NCI-H2196 treated with DMSO at 0.1 percent for 48 hours (cell line): ENCODE measurements at regions not wholly inside any gene's neighbourhood (a gene's known extent, or its start where the extent isn't known, plus 50 kb on each side); places are given as distances from the start of the nearest gene placed in this dataset.
"Not testable (repeated sequence)": the region's sequence is repeated elsewhere in the genome, so short reads cannot be mapped to it uniquely, and the experiment has no call there.

Source experiments
- DNase-seq: peaks from one replicate; lab custom pipeline; 2025; ENCODE audit not compliant: unreplicated experiment; lab: John Stamatoyannopoulos, UW

DNA sequence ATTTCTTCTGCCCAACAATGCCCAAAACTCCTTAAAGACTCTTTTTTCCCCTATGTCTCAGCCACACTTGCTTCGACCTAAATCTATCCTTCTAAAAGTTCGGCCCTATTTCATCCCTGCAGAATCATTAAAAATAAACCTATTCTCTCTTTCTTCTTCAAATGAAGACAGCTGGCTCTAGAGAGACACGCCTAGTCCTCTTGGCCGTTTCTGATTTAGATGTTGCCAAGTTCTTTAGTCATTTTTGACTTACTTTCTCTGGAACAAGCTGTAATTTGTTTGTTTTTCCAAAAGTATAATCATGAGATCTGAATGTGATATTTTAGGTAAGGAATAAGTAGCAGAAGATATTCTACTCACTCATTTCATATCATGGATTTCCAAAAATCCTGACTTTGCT, 211.6 kb downstream of the CENPC start:
- no peak for DNase-seq

DNA sequence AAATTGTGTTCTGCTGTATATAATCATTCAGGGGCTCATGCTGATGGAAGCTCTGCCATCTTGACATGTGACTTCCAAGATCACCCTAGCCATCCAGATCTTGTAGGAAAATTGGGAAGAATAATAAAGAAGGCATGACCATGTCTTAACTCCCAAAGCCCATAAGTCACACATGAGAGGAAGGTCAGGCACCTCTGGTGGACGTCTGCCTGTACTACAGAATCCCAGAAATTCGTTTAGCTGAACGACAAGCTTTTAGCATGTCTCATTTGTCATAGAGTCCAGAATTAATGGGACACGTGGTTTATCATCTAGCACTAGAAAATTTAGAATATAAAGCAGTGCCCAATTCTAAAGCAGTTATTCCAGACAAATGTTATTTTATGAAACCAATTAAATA, 212.7 kb downstream of the CENPC start:
- DNase-seq = no peak

DNA sequence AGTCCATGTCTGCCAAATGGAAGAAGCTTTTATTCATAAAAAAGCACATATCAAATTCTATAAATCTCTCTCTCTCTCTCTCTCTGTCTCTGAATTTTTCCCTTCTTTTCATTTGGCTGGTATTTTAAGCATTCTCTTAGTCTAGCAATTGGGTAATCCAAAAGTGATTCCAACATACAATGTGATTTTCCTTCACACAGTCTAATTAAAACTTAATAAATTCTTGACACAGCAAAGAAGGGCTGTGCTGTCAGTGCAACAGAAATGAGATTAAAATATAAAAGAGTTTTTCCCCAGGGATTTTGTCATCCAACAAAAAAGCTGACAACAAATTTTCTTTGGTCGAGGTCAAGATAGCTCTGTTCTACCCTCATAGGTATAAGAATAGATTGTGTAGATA, 216.9 kb downstream of the CENPC start:
- DNase-seq = no peak

DNA sequence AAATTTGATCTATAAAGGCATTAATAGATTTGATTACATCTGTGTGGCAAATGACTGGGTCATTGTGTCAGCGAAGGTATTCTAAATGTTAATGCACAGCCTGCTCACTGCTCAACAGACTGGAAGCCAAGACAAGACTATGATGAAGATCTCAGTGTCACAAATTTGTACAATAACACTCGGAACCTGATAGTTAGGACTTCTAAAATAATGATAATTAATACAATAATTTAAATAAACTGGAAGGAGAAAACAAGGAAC, 217.4 kb downstream of the CENPC start:
- no peak for DNase-seq

DNA sequence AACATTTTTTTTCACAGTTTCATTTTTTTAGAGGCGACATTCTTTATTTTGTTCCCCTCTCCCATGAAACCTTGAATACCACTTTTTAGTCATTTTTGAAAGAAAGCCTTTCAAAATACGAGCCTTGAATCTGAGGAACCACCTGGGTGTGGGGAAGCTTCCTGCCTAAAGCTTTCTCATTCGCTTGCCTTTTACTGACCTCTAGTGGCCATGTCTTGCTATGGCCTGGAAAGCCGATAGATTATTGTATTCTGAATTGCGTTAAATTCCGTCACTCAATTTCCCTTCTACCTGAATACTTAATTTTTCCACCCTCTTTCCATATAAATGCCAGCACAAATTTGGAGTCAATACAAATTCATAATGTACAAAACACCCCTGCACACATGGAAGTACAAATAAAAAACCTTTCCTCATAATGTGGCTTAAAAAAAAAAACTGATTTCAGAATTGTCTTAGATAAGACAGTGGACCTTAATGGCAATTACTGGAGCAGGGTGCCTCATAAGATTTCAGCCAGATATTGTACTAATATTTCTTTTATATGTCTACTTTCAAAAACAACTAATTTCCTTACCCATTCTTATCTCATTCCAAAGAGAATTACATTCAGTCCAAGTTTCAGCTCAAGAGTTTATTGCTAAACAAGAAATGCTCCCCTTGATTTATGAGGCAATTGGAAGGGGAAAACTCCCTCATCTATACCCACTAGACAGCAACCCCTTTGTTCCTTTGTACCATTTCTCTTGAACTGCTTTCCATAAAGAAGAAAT, 217.9 kb downstream of the CENPC start:
- DNase-seq = peak; percentile 0

DNA sequence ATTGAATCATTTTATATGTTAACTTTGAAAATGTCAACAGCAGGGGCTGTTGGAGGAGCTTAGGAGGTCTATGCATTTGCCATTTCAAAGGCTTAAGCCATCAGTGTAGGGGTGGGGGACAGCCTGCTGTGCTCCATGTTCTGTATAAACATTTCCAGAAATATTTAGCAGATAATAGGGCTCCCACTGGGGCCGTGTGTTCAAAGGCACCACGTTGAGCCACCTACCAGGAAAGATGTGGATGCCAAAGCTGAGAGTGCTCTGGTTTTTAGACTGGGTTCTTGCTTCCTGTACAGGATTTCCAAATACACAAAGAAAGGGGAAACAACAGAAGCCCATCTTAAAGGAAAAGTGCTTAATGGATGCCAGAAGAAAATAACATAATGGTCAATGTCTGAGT, 219.5 kb downstream of the CENPC start:
- no peak for DNase-seq

DNA sequence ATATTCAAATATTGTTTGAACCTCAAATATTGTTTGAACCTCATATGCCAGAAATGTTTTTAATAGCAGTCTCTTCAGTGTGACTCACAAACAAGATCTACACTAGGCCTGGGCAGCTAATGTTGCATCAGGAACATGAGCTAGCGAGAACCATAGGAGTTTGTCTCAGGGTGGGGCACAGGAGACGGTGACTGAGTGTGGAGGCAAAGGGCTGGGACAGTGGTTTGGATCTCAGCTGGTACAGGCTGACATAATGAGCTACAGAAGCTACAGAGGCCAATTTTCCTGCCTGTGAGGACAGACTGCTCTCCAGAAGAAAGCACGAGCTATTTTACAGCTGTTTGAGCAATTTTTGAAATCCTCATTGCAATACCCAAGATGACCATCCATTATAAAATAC, 224.7 kb downstream of the CENPC start:
- no peak for DNase-seq

DNA sequence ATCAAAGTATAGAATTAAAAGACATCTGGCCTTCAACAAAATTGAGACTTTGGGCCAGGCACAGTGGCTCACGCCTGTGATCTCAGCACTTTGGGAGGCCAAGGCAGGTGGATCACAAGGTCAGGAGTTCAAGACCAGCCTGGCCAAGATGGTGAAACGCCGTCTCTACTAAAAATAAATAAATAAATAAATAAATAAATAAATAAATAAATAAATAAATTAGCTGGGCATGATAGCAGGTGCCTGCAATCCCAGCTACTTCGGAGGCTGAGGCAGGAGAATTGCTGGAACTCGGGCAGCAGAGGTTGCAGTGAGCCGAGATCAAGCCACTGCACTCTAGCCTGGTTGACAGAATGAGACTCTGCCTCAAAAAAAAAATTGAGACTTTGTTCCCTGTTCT, 225.7 kb downstream of the CENPC start:
- DNase-seq = not testable (repeated sequence)

DNA sequence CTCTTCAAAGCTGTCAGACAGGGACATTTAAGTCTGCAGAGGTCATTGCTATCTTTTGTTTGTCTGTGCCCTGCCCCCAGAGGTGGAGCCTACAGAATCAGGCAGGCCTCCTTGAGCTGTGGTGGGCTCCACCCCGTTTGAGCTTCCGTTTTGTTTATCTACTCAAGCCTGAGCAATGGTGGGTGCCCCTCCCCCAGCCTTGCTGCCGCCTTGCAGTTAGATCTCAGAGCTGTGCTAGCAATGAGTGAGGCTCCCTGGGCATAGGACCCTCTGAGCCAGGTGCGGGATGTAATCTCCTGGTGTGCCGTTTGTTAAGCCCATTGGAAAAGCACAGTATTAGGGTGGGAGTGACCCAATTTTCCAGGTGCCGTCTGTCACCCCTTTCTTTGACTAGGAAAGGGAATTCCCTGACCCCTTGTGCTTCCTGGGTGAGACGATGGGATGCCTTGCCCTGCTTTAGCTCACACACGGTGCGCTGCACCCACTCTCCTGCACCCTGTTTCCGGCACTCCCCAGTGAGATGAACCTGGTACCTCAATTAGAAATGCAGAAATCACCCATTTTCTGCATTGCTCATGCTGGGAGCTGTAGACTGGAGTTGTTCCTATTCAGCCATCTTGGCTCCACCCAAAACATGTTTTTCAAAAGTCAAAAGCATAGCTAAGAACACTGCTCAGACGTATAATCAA, 244.7 kb downstream of the CENPC start:
- not testable (repeated sequence) for DNase-seq

DNA sequence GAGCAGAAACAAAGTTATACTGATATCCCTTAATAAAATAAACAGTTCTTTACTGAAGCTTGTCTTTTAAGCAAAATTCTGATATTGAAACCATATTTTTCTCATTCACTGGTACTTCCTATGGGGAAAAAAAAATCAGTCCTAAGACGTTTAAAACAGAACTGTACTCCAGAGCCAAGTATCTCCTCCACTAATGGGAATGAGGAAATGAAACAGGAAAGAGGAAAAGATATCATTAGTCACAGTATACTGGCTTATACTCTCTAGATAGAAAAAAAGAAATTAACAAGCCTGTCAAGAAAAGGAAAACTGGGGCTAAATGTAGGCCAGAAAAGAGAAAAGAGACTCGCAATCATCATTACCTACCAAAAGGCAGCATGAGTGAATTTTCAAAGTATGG, 252.7 kb downstream of the CENPC start:
- no peak for DNase-seq

DNA sequence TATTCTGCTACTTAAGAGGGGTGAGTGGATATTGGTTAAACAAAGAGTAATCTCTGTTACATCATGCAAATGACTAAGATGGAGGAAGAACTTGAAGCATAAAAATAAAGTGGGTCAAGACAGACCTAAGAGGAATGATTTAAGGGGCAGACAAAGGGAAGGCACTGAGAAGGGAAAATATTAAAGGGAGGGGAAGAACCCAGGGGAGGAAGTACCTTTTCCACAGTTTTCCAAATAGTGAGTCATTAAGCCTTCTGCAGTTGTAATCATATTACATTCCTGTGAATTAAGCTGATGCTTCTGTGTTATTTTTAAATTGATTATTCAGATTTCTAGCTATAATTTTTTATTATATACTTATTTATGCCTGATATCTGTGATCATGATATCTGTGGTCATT, 253.3 kb downstream of the CENPC start:
- DNase-seq = no peak

DNA sequence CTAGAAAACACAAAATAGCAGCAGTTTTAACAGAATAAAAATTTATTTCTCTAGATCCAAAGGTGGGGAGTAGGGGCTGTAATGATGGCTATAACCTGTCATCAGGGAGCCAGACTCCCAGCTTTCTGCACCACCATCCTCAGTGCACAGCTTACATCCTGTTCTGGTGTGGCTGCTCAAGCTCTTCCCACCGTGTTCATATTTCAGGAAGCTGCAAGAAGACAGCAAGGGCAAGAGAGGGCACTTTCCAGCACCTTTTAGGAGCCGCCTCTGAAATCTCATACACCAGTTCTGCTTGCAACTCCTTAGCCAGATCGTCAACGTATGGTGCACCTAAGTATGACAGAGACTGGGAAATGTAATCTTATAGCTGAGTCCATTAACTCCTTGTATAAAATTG, 253.7 kb downstream of the CENPC start:
- no peak for DNase-seq

DNA sequence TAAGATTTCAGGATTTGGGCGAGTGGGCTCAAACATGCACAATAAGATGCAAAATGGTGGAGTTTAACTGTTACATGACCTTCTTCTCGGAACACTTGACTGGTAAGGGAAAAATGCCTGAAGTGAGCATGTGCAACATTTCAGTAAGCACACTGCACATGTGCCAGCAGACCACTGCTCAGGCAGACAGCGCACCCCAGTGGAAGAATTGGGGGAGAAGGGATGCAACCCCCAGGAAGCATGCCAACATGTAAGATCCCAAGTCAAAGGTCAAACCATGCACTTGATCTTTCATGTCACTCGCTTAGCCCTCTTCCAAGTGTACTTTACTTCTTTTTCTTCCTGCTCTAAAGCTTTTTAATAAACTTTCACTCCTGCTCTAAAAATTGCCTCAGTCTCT, 256.3 kb downstream of the CENPC start:
- no peak for DNase-seq

DNA sequence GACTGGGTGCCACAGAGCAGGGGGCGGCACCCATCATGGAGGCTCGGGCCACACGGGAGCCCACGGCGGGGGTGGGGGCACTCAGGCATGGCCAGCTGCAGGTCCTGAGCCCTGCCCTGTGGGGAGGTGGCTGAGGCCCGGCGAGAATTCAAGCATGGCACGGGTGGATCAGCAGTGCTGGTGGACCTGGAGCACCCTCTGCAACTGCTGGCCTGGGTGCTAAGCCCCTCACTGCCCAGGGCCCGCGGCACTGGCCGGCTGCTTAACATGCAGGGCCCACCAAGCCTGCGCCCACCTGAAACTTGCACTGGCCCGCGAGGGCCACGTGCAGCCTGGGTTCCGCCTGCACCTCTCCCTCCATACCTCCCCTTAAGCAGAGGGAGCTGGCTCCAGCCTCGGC, 258.6 kb downstream of the CENPC start:
- DNase-seq = no peak

DNA sequence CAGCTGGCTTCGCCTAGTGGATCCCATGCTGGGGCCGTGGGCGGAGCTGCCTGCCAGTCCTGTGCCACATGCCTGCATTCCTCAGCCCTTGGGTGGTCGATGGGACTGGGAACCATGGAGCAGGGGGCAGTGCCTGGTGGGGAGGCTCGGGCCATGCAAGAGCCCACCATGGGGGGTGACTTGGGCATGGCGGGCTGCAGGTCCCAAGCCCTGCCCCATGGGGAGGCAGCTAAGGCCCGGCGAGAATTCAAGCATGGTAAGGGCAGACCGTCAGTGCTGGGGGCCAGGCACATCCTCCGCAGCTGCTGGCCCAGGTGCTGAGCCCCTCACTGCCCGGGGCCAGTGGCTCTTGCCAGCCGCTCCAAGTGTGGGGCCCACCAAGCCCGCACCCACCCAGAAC, 262.6 kb downstream of the CENPC start:
- DNase-seq = no peak

DNA sequence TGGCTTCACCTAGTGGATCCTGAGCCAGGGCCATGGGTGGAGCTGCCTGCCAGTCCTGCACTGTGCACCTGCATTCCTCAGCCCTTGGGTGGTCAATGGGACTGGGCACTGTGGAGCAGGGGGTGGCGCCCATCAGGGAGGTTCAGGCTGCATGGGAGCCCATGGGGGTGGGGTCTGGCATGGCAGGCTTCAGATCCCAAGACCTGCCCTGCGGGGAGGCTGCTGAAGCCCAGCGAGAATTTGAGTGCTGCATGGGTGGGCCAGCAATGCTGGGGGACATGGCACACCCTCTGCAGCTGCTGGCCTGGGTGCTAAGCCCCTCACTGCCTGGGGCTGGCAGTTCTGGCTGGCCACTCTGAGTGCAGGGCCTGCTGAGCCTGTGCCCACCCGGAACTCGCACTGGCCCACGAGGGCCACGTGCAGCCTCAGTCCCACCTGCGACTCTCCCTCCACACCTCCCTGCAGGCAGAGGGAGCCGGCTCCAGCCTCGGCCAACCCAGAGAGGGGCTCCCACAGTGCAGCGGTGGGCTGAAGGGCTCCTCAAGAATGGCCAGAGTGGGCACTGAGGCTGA, 270.0 kb downstream of the CENPC start:
- DNase-seq = no peak

DNA sequence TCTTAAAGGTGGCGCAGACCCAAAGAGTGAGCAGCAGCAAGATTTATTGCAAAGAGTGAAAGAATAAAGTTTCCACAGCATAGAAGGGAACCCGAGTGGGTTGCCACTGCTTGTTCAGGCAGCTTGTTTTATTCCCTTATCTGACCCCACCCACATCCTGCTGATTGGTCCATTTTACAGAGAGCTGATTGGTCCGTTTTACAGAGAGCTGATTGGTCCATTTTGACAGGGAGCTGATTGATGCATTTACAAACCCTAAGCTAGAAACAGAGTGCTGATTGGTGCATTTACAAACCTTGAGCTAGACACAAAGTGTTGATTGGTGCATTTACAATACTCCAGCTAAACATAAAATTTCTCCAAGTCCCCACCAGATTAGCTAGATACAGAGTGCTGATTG, 270.6 kb downstream of the CENPC start:
- DNase-seq = not testable (repeated sequence)

DNA sequence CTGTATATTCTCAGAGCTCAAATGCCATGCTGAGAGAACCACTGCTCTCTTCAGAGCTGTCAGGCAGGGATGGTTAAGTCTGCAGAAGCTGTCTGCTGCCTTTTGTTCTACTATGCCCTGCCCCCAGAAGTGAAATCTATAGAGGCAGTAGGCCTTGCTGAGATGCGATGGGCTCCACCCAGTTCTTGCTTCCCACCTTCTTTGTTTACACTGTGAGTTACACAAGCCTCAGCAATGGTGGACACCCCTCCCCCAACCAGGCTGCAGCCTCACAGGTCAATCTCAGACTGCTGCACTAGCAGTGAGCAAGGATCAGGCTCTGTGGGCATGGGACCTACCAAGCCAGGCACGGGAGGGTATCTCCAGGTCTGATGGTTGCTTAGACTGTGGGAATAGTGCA, 271.6 kb downstream of the CENPC start:
- no peak for DNase-seq

DNA sequence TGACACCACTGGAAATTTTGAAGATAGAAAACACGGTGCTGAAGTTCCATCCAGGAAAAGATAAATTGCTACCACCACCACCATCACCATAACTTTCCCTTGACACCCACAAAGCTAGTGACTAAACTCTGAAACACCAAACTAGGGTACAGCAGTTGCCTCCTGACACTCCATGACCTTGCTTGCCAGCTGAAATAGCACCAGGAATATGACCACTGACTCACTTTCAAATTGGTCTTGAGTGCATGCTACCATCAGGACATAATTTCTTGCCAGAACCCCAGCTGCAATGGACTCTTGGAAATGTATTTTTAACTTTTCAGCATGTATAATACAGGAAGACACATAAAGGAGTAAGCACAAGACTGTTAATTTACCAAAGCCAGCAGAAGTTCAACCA, 283.3 kb downstream of the CENPC start:
- no peak for DNase-seq

DNA sequence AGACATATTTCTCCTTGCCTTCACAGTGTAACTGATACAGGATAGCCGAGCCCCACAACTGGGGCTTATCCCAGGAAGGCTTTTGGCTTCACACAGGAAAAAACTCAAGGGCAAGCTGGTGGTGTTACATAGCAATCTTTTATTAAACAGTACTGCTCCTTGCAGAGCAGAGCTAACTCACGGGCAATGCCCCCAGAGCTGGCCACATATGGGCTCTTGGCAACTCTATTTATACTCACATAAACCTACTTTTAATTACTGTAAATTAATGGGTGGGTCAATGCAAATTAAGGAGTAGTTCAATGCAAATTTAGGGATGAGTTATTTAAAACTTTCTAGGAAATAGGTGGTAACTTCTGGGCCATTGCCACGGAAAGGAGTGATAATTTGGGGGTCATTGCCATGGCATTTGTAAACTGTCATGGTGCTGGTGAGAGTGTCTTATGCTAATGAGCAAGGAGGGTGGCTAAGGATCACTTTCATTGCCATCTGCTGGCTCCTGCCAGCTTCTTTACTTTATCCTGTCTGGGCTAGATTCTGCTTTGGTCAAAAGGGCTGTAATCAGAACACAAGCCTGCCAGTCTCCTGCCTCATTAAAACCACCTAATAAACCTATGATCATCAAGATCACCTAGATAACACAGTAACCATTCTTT, 288.8 kb downstream of the CENPC start:
- no peak for DNase-seq

DNA sequence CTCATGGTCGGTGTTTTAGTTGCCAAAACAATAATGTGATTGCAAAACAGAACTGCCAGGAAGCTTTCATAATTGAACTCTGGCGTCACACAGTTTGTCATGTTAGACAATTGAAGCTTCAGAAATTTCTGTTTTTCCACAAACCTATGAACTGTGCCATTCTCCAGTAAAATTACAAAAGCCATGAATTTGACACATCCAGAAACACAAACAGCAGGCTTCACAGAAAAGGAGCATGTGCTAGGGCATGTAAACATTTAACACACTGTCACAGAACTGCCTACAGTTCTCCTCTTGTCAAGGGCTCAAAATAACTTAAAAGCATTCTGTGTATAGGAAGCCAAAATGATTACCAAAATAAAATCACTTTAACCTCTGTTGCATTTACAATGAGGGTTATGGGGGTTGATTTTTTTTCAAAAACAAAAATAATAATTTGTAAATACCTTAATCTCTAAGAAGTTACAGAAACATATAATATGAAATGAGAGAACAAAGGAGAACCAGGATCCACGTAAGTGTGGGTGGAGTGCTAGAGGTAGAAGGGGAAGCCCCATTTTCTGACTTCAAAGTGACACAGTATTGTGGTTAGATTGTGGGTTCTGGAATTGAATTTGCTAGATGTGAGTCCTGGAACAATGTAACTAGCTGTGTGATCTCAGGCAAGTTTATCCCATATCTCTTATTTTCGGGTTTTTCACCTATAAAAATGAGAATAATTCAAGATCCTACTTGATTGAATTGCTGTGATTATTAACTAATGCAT, 295.0 kb downstream of the CENPC start:
- no peak for DNase-seq

DNA sequence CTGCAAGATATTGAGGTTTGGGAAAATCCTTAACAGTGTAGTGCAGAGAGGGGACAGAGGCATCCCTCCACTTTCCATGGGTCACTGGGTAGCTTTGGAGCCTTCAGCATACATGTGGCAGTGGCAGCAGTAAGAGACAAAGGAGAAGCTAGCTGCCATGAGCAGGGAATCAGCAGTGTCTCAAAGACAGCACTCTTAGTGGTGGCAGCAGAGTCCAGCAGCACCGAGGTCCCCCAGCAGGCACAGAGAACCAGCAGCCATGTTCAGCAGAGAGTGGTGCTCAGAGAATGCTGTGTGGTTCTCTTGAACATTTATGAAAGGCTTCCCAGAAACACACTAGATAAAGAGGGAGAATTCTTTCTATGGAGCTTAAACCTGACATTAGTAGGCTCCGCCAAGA, 308.5 kb downstream of the CENPC start:
- no peak for DNase-seq
